Neural progenitor cell (in vitro differentiated cells): ENCODE measurements at regions not wholly inside any gene's neighbourhood (a gene's known extent, or its start where the extent isn't known, plus 50 kb on each side); places are given as distances from the start of the nearest gene placed in this dataset.

ENCODE experiments used
- DNase-seq: peaks from one replicate; pipeline ENCODE4 v3.0.0-alpha.2; 2016; ENCODE audit warnings: low spot score
- H2AFZ ChIP-seq: fragments of 200-600 bp; sonication (generic); replicated peaks from 2 replicates; pipeline ENCODE4 v1.6.1; 2016; ENCODE audit warnings: antibody characterized with exemption
- H3F3A ChIP-seq: fragments of 200-600 bp; sonication (generic); 2 replicates; pipeline ENCODE4 v1.6.1; 2016; ENCODE audit warnings: antibody characterized with exemption, low read depth
- H3K27ac ChIP-seq: fragments of 200-600 bp; sonication (generic); 2 replicates; pipeline ENCODE4 v1.5.1; 2016; ENCODE audit warnings: mild to moderate bottlenecking
- H3K27me3 ChIP-seq: fragments of 200-600 bp; sonication (generic); 2 replicates; pipeline ENCODE4 v1.6.1; 2016; ENCODE audit warnings: mild to moderate bottlenecking, moderate library complexity
- H3K36me3 ChIP-seq: fragments of 200-600 bp; sonication (generic); 2 replicates; pipeline ENCODE4 v1.5.1; 2016
- H3K4me1 ChIP-seq: fragments of 200-600 bp; sonication (generic); 2 replicates; pipeline ENCODE4 v1.6.1; 2016; ENCODE audit warnings: mixed run types
- H3K4me2 ChIP-seq: fragments of 200-600 bp; sonication (generic); 2 replicates; pipeline ENCODE4 v1.6.1; 2016
- H3K4me3 ChIP-seq: fragments of 200-600 bp; sonication (generic); 2 replicates; pipeline ENCODE4 v1.5.1; 2016
- H3K79me2 ChIP-seq: fragments of 200-600 bp; sonication (generic); 2 replicates; pipeline ENCODE4 v1.6.1; 2016; ENCODE audit warnings: low read depth
- H3K9ac ChIP-seq: fragments of 200-600 bp; sonication (generic); 2 replicates; pipeline ENCODE4 v1.6.1; 2016
- H3K9me3 ChIP-seq: fragments of 200-600 bp; sonication (generic); 2 replicates; pipeline ENCODE4 v1.5.1; 2016; ENCODE audit warnings: low read depth
- H4K20me1 ChIP-seq: fragments of 200-600 bp; sonication (generic); 2 replicates; pipeline ENCODE4 v1.6.1; 2016; ENCODE audit warnings: low read depth
- H3K27ac Mint-ChIP-seq: 3 replicates; pipeline ENCODE4 v1.8.0; 2021; ENCODE audit warnings: mixed read lengths
- H3K27me3 Mint-ChIP-seq: 2 replicates; pipeline ENCODE4 v1.8.0; 2022; ENCODE audit warnings: low read depth, mild to moderate bottlenecking, inconsistent platforms, moderate library complexity, mixed read lengths; ENCODE audit not compliant: insufficient read depth
- H3K36me3 Mint-ChIP-seq: 3 replicates; pipeline ENCODE4 v1.8.0; 2021; ENCODE audit warnings: mixed read lengths
- H3K4me1 Mint-ChIP-seq: 3 replicates; pipeline ENCODE4 v1.8.0; 2021; ENCODE audit warnings: mixed read lengths
- H3K4me3 Mint-ChIP-seq: 3 replicates; pipeline ENCODE4 v1.8.0; 2021; ENCODE audit warnings: mild to moderate bottlenecking, moderate library complexity, mixed read lengths
- H3K9me3 Mint-ChIP-seq: 3 replicates; pipeline ENCODE4 v1.8.0; 2020; ENCODE audit warnings: mixed read lengths
- CTCF ChIP-seq: fragments of 200-600 bp; sonication (generic); IDR thresholded peaks from 2 replicates; pipeline ENCODE4 v1.5.1; 2017; ENCODE audit warnings: antibody characterized with exemption, mild to moderate bottlenecking
- EZH2 ChIP-seq: fragments of 200-600 bp; sonication (generic); IDR thresholded peaks from 2 replicates; pipeline ENCODE4 v1.6.1; 2017; ENCODE audit warnings: antibody characterized with exemption, mild to moderate bottlenecking, moderate library complexity
- EZH2phosphoT487 ChIP-seq: fragments of 200-600 bp; sonication (generic); IDR thresholded peaks from 2 replicates; pipeline ENCODE4 v1.6.1; 2017; ENCODE audit warnings: antibody characterized with exemption

DNA sequence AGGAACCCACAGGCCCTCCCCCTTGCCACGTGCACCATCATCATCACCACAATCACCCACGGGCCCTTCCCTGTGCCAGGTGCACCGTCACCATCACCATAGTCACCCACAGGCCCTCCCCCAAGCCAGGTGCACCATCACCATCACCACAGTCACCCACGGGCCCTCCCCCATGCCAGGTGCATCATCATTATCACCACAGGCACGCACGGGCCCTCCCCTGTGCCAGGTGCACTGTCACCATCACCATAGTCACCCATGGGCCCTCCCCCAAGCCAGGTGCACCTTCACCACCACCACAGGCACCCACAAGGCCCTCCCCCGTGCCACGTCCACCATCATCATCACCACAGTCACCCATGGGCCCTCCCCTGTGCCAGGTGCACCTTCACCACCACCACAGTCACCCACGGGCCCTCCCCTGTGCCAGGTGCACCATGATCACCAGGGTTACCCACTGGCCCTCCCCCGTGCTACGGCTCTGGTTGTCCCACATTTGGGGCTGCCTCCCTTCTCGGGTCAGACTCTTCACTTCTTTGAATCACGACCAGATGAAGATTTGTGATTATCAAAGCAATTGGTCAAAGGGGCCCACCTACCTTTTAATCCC, 69.1 kb upstream of the OLFM1 start:
- Mint-ChIP-seq H3K4me3 (no peak overlapping the region), H3K36me3 (no peaks in the 10 kb centered on the region), H3K9me3 (no peaks in the 10 kb centered on the region), H3K4me1 (no peaks in the 10 kb centered on the region), H3K27me3 (peaks cover 19% of the 10 kb centered on the region), H3K27ac (no peak overlapping the region)
- Histone ChIP-seq H3K4me3 (no peak overlapping the region), H3K9ac (no peak overlapping the region), H2AFZ (no peak overlapping the region), H4K20me1 (no peaks in the 10 kb centered on the region), H3K27me3 (no peaks in the 10 kb centered on the region), H3K4me2 (no peak overlapping the region), H3K27ac (no peak overlapping the region), H3F3A (no peaks in the 10 kb centered on the region), H3K36me3 (no peaks in the 10 kb centered on the region), H3K9me3 (no peaks in the 10 kb centered on the region), H3K4me1 (peaks cover 5% of the 10 kb centered on the region), H3K79me2 (no peaks in the 10 kb centered on the region)
- TF ChIP-seq CTCF (no peak), EZH2 (no peak), EZH2phosphoT487 (no peak)
- DNase-seq = no peak

- no peak overlapping the region for H3K4me3 Mint-ChIP-seq
- H3K27me3 Mint-ChIP-seq = peaks cover 15% of the 10 kb centered on the region
- no peaks in the 10 kb centered on the region for H3K27me3 ChIP-seq
- no peak overlapping the region for H3K4me3 ChIP-seq
- no peaks in the 10 kb centered on the region for H3F3A ChIP-seq
- no peaks in the 10 kb centered on the region for H3K36me3 ChIP-seq
- peaks cover 5% of the 10 kb centered on the region for H3K4me1 ChIP-seq
- peaks cover 4% of the 10 kb centered on the region for H3K9me3 Mint-ChIP-seq
- H3K27ac ChIP-seq = no peak overlapping the region
- no peak for DNase-seq
- H4K20me1 ChIP-seq = no peaks in the 10 kb centered on the region
- no peak overlapping the region for H2AFZ ChIP-seq
- no peaks in the 10 kb centered on the region for H3K9me3 ChIP-seq
- peaks cover 3% of the 10 kb centered on the region for H3K4me1 Mint-ChIP-seq
- H3K36me3 Mint-ChIP-seq = no peaks in the 10 kb centered on the region
- no peak overlapping the region for H3K27ac Mint-ChIP-seq
- no peak overlapping the region for H3K9ac ChIP-seq
- no peak for TF ChIP-seq EZH2phosphoT487
- TF ChIP-seq CTCF = no peak
- TF ChIP-seq EZH2 = no peak
- H3K4me2 ChIP-seq = no peak overlapping the region
- H3K79me2 ChIP-seq = no peaks in the 10 kb centered on the region
Observed at GRCh38 chr9:135019224-135019623, 68.2 kb upstream of the OLFM1 start.

GRCh38 chr9:135020481-135021392, 66.7 kb upstream of the OLFM1 start:
- peaks cover 3% of the 10 kb centered on the region for H3K4me1 Mint-ChIP-seq
- DNase-seq = no peak
- Histone ChIP-seq H3K4me1 (peaks cover 5% of the 10 kb centered on the region), H3K9me3 (no peaks in the 10 kb centered on the region), H3K9ac (no peak overlapping the region), H3K4me2 (no peak overlapping the region), H3K36me3 (no peaks in the 10 kb centered on the region), H3K27ac (no peak overlapping the region), H3K4me3 (no peak overlapping the region), H3K27me3 (no peaks in the 10 kb centered on the region), H3K79me2 (no peaks in the 10 kb centered on the region), H4K20me1 (no peaks in the 10 kb centered on the region), H2AFZ (no peak overlapping the region), H3F3A (no peaks in the 10 kb centered on the region)
- no peak overlapping the region for H3K4me3 Mint-ChIP-seq
- peaks cover 11% of the 10 kb centered on the region for H3K9me3 Mint-ChIP-seq
- no peak for TF ChIP-seq EZH2
- no peak for TF ChIP-seq EZH2phosphoT487
- no peak for TF ChIP-seq CTCF
- no peak overlapping the region for H3K27ac Mint-ChIP-seq
- no peaks in the 10 kb centered on the region for H3K36me3 Mint-ChIP-seq
- peaks cover 8% of the 10 kb centered on the region for H3K27me3 Mint-ChIP-seq
